ENCODE measurements at regions not wholly inside any gene's neighbourhood (a gene's known extent, or its start where the extent isn't known, plus 50 kb on each side); places are given as distances from the start of the nearest gene placed in this dataset.

- H3K79me2 ChIP-seq = no peaks in the 10 kb centered on the region
- H3K9me3 ChIP-seq (ENCODE audit: control insufficient read depth, low read length) = no peaks in the 10 kb centered on the region
- no peaks in the 10 kb centered on the region for H3K36me3 ChIP-seq (ENCODE audit: control insufficient read depth, insufficient read depth, low read length)
- no peak overlapping the region for H3K27ac ChIP-seq
- H2AFZ ChIP-seq = no peak overlapping the region
- no peaks in the 10 kb centered on the region for H3K4me1 ChIP-seq
- no peak overlapping the region for H3K4me2 ChIP-seq (ENCODE audit: low read length)
- no peak overlapping the region for H3K9ac ChIP-seq
- TF ChIP-seq, protein P1, sequence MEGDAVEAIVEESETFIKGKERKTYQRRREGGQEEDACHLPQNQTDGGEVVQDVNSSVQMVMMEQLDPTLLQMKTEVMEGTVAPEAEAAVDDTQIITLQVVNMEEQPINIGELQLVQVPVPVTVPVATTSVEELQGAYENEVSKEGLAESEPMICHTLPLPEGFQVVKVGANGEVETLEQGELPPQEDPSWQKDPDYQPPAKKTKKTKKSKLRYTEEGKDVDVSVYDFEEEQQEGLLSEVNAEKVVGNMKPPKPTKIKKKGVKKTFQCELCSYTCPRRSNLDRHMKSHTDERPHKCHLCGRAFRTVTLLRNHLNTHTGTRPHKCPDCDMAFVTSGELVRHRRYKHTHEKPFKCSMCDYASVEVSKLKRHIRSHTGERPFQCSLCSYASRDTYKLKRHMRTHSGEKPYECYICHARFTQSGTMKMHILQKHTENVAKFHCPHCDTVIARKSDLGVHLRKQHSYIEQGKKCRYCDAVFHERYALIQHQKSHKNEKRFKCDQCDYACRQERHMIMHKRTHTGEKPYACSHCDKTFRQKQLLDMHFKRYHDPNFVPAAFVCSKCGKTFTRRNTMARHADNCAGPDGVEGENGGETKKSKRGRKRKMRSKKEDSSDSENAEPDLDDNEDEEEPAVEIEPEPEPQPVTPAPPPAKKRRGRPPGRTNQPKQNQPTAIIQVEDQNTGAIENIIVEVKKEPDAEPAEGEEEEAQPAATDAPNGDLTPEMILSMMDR (IDR thresholded peaks at IDR 0.05) = peak; percentile 38
- no peak overlapping the region for H3K4me3 ChIP-seq (ENCODE audit: low read depth, low read length)
- no peaks in the 10 kb centered on the region for H3K27me3 ChIP-seq (ENCODE audit: control insufficient read depth, insufficient read depth, low read length)
These were observed 67.2 kb upstream of the BRWD3 start for GRCh38 chrX:80876877-80877276.
